NCI-H2029 (cell line): ENCODE measurements at regions not wholly inside any gene's neighbourhood (a gene's known extent, or its start where the extent isn't known, plus 50 kb on each side); places are given as distances from the start of the nearest gene placed in this dataset.

Experiments used
- DNase-seq: peaks from one replicate; lab custom pipeline; 2025; lab: John Stamatoyannopoulos, UW

DNA sequence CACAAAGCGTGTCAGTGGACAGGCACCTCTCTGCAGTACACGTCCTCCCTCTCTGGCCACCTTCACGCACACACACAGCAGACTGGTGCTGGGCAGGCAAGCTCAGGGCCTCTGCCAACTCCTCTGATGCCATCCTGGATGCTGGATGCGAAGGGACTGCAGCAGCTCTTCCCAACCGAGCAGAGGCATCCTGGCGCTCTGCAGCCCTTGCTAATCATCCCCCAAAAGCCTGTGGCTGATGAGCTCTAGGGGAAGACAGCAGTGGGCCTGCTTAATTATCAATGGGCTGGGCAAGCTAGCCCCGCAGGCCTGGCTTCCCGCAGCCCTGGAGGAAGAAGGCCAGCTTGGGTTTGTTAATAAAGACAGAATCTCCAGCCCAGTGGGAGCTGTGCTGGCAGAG is 71.3 kb upstream of the TEX51 start:
- no peak for DNase-seq

DNA sequence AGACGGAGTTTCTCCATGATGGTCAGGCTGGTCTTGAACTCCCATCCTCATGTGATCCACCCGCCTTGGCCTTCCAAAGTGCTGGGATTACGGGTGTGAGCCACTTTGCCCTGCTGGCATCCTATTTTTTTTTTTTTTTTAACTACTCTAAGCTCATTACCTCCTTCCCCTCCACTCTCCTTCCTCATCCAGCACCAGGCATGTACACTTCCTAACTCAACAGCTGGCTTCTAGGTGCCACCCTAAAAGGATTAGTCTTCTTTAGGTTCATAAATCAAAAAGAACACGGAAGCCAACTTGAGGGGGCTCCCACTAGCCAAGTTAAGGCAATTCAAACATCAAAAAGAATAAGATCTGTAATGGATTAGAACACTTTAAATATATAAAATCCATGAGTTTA is 70.6 kb upstream of the TEX51 start:
- DNase-seq, result no peak

DNA sequence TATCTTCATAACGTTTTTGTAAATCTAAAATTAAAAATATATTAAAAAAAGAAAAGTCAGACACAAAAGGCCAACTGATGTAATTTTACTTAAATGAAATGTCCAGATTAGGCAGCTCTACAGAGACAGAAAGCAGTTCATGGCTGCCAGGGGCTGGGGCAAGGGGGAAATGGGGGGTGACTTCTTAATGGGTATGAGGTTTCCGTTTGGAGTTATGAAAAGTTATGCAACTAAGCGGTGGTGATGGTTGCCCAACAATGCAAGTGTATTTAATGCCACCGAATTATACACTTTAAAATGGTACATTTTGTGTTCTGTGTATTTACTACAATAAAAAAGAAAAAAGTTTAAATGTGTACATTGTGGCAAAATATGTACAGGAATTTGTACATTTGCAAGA is 70.2 kb upstream of the TEX51 start:
- no peak for DNase-seq

DNA sequence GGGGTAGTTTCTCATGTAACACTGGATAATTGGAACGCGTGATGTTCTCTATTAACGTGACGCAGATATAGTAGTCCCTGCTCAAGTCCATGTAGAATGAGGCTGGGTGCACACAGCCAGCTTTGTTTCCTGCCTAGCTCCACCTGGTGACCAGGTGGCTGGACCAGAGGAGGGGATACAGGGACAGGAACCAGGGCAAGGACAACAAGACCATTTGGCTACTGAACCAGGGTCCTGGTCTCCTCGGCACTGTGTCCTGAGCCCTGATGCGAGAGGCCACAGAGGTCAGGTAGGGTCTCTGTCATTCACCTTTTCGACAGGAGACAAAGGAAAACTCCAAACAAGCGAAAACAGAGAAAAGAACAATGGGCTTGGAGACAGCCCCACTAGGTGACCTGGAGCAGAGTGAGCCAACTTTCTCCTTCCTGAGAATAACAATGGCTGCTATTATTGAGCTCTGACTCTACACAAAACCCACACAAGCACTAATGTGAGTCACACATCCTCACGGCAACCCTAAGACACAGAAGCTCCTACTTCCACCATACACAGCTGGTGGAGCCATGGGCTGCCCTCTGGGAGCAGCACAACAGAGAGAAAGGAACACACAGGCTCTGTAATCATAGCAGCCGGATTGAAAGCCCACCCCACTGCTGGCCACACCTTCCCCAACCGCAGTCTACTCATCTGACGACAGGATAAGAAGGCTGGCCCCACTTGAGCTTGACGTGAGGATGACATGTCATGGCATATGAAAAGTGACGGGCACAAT is 67.3 kb upstream of the TEX51 start:
- no peak for DNase-seq

DNA sequence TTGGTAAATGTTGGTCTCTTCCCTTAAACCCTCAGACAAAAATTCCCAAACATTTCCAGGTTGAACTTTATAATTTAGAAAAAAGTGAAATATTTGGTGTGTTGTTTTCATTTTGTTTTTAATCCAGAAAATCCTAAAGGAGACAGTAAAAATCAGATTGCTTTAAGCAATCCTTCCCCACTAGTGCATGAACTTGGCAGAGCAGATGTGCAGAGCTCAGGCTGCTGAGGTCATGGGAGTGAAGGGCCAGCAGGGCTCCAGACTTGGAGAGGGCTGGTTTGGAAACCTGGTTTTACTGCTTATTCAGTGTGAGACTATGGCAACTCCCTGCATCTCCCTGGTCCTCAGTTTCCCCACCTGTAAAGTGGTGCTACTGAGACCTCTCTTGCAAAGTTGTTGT is 66.7 kb upstream of the TEX51 start:
- DNase-seq, result no peak

DNA sequence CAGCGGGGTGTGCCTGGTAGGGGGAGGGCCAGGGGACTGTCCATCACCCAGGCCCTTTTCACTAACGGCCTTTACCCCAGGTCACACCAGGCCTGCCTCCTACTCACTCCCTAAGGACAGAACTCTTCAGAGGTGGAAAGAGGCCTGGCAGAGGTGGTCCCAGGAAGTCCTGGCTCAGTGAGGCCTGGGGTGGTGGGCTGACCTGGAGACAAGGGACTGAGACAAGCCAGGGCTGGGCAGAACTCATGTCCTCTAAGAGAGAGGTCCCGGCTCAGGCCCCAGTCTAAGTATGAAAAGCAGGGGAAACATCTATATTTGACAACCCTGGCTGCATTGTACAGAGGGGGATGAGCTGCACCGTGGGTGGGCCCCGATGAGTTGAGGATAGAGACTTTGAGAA is 65.9 kb upstream of the TEX51 start:
- DNase-seq, result no peak

DNA sequence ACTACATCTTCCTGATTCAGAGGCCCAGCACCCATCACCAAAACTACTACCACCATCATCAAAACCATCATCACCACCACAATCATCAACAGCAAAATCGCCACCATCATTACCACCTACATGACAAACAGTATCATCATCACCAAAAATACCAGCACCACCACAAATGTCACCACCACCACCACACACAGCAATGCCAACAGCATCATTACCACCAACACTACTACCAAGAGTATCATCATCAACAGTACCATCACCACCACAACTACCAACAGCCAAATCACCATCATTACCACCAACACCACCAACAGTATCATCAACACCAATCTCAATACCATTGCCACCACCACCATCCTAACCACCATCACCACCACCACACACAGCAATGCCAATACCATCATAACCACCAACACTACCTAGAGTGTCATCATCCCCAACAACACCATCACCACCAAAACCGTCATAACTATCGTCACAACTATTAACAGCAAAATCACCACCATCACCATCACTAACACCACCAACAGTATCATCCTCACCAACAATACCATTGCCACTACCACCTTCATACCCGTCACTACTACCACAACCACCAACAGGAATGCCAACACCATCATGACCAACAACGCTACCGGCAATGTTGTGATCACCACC is 64.6 kb upstream of the TEX51 start:
- DNase-seq, result no peak

DNA sequence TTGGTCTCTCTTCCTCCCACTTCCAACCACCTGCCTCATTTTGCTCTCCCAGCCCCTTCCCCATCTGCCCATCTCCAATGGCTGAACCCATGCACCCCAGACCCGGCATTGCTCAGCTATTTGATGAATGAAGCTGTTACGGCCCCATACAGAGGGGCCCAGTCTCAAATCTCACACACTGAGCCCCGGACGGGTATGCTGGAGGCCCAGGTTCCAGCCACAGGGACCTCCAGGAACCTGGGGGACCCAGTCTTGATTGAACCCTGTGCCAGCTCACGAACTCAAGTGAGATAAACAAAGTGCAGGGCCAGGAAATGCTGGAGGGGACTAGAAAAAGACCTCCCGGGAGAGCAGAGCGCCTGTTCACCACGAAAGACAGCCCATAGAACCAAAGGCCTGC is 63.4 kb upstream of the TEX51 start:
- no peak for DNase-seq

DNA sequence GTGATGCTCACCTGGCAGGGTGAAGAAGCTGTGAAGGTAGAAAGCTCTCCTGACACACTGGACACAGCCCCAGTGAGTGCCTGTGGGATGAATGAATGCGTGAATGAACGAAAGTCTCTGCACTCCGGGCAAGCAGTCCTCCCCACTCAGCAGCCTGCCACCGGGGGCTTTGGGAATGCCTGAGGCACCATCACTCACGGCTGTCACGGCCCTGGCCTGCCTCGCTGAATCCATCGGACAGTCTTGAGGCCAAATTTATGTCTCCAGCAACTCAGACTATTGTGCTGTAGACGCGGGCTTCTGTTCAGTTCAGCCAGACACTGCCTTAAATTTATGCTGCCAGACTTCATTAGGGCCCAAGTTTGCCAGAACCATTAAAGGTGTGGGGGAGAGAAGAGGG is 62.9 kb upstream of the TEX51 start:
- no peak for DNase-seq

DNA sequence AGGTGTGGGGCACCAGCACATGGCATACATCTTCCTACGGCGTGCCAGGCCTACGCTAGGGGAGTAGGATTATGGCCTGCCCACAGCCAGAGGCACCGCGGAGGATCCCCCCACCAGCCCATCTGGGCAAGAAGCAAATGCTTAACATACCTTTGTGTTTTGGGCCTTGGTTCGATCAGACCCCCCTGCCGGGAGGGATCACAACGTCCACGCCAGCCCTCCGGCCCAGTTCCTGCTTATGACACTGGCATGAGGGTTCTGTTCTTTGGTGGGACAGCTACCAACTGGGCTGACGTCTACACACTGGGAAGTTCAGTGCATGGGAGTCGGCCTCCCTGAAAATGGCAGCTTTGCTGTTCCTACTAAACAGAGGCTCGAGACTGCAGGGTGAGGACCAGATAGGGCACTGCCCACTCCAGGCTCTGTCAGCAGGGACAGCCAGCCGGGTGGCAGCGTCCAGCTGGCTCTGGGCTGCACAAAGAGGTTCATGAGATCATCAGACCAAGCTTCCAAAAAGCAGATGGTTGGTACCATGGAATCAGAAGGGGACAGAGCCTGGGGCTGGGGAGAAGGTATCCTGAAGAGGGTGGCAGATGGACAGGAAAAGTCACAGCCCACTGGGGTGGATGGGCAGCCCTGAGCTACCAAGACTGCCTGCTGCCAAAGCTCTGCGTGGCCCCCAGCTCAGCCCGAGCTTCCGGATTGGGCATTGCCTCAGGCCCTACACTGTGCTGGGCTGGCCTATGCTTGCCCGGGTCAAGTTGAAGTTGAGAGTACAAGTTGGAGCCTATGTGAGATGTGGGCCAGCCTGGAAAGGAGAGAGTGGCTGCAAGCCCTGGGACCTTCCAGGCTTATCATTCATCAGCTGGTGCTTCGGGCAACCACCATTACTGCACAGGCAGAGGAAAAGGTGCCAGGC is 61.7 kb upstream of the TEX51 start:
- no peak for DNase-seq

DNA sequence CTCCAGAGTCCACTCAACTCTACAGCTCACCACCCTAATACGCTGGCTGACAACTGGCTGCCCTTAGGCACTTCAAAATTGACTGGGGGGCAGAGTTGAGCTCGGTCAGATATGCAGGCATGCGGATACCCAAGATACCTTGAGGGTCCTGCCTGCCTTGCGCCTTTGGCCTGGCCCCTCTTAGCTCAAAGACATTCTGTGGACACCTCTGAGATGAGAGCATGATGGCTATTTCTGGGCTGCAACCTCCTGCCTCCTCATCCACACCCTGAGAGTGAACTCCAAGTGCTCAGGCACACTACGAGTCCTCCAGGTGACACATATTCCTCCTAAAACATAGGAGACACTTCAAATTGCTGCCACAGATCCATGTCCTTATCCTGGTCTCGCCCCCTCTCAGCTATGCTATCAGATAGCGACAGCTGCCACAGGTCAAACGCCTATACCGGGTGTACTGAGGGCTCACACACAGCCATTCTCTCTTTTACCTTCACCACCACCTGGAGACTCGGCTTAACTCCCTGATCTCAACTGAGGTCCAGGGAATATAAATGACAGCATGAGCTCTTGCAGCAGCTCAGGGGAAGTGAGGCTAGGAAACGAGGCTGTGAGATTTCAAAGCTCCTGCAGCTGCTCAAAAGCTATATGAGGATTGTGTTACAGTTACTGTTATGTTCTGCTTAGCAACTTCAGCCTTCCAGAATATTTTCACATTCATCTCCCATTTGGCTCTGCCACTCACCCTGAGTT is 60.5 kb upstream of the TEX51 start:
- no peak for DNase-seq

DNA sequence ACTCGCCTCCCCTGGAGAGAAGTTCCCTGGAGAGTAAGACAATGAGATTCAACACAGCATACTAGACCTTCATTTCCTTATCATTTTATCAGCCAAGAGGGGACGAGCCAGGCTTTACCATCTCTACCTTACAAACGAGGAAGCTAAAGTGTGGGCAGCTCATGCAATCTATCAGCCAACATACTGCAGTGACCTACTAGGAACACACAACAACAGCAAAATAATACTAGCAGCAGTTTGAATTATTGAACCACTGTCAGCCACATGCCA is 60.0 kb upstream of the TEX51 start:
- DNase-seq, result no peak

DNA sequence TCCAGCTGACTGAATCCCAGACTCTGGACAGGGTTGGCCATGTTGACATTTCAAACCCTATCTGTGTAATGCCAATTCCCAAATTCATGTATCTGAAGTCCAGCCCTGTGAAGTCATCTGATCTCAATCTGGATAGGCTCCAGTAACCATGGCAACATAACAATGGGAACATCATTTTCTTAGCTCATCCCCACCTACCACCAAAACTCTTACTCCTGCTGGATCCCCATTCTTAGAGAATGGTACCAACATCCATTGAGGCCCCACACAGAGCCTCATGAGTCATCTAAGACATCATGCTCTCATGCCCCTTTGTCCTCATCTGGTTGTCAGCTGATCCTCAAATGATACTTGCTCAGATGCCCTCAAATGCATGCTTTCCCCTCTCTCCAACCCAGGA is 58.9 kb upstream of the TEX51 start:
- no peak for DNase-seq

DNA sequence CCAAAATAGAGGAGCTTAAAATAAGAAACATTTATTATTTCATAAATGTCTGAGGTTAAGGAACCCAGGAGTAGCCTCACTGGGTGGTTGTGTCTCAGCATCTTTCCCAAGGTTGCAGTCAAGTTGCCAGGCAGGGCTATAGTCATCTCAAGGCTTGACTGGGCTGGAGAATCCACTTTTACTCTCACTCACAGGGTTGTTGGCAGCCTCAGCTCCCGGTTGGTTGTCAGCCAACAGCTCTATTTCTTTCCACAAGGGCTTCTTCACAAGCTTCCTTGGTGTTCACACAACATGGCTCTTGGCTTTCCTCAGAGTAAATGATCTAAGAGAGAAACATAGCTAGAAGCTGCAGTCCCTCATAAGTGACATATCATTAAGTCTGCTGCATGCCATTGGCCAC is 55.6 kb upstream of the TEX51 start:
- no peak for DNase-seq

DNA sequence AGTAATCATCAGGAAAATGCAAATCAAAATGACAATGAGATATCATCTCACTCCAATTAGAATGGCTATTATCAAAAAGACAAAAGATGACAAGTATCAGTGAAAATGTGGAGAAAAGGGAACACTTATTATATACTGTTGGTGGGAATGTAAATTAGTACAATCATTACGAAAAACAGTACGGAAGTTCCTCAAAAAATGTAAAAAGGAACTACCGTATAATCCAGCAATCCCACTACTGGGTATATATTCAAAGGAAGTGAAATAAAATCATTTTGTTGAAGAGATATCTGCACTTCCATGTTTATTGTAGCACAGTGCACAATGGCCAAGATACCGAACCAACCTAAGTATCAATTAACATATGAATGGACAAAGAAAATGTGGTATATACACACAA is 52.4 kb upstream of the TEX51 start:
- DNase-seq, result no peak
